ENCODE measurements at regions not wholly inside any gene's neighbourhood (a gene's known extent, or its start where the extent isn't known, plus 50 kb on each side); places are given as distances from the start of the nearest gene placed in this dataset.

- no peak for DNase-seq
Measured at GRCh38 chr9:120107138-120107537, 472.8 kb downstream of the CDK5RAP2 start.

GRCh38 chr9:120104771-120105170 lies 475.2 kb downstream of the CDK5RAP2 start:
- DNase-seq = no peak

- no peak for DNase-seq
Measured at GRCh38 chr9:120100595-120100994, 479.4 kb downstream of the CDK5RAP2 start.

- no peak for DNase-seq
Measured at GRCh38 chr9:120099065-120099464, 480.9 kb downstream of the CDK5RAP2 start.

GRCh38 chr9:120098584-120098983 lies 481.4 kb downstream of the CDK5RAP2 start:
- no peak for DNase-seq

- no peak for DNase-seq
Measured at GRCh38 chr9:120091206-120091605, 488.8 kb downstream of the CDK5RAP2 start.

GRCh38 chr9:120080849-120081248 lies 499.1 kb downstream of the CDK5RAP2 start:
- no peak for DNase-seq

GRCh38 chr9:120078112-120078511 lies 501.9 kb downstream of the CDK5RAP2 start:
- DNase-seq = no peak

GRCh38 chr9:120071760-120072159 lies 508.2 kb downstream of the CDK5RAP2 start:
- DNase-seq = no peak

- DNase-seq = no peak
Measured at GRCh38 chr9:120066315-120066714, 513.7 kb downstream of the CDK5RAP2 start.

- no peak for DNase-seq
Measured at GRCh38 chr9:120065151-120065550, 514.8 kb downstream of the CDK5RAP2 start.

GRCh38 chr9:120045011-120045410 lies 535.0 kb downstream of the CDK5RAP2 start:
- no peak for DNase-seq

GRCh38 chr9:120043448-120043847 lies 536.5 kb downstream of the CDK5RAP2 start:
- no peak for DNase-seq

- DNase-seq = no peak
Measured at GRCh38 chr9:120040896-120041295, 539.1 kb downstream of the CDK5RAP2 start.

GRCh38 chr9:120038342-120038741 lies 541.6 kb downstream of the CDK5RAP2 start:
- no peak for DNase-seq

GRCh38 chr9:120032639-120033038 lies 547.3 kb downstream of the CDK5RAP2 start:
- DNase-seq = no peak

- DNase-seq = no peak
Measured at GRCh38 chr9:120030847-120031246, 549.1 kb downstream of the CDK5RAP2 start.

- DNase-seq = no peak
Measured at GRCh38 chr9:120018550-120018949, 561.4 kb downstream of the CDK5RAP2 start.

- no peak for DNase-seq
Measured at GRCh38 chr9:120018037-120018436, 561.9 kb downstream of the CDK5RAP2 start.

- no peak for DNase-seq
Measured at GRCh38 chr9:120016231-120016630, 563.7 kb downstream of the CDK5RAP2 start.

- DNase-seq = no peak
Measured at GRCh38 chr9:120014796-120015195, 565.2 kb downstream of the CDK5RAP2 start.

GRCh38 chr9:120009856-120010255 lies 570.1 kb downstream of the CDK5RAP2 start:
- DNase-seq = no peak

- DNase-seq = no peak
Measured at GRCh38 chr9:120001536-120001935, 578.4 kb downstream of the CDK5RAP2 start.

- DNase-seq = no peak
Measured at GRCh38 chr9:119998614-119999013, 581.4 kb downstream of the CDK5RAP2 start.

GRCh38 chr9:119991797-119992196 lies 588.2 kb downstream of the CDK5RAP2 start:
- DNase-seq = no peak

GRCh38 chr9:119986713-119987112 lies 593.3 kb downstream of the CDK5RAP2 start:
- no peak for DNase-seq
